Lower leg skin (tissue), 3 donors: ENCODE measurements at regions not wholly inside any gene's neighbourhood (a gene's known extent, or its start where the extent isn't known, plus 50 kb on each side); places are given as distances from the start of the nearest gene placed in this dataset.

ENCODE experiments used
- CTCF ChIP-seq, 3 donors: fragments of 450-650 bp; IDR thresholded peaks; one replicate each; pipeline ENCODE4 v1.5.1; 2016; ENCODE audit warnings: antibody characterized with exemption in 3 of 3, mild to moderate bottlenecking in 3 of 3, moderate library complexity in 2 of 3
- POLR2A ChIP-seq, 2 donors: fragments of 450-650 bp; IDR thresholded peaks; one replicate each; pipeline ENCODE4 v1.6.1; 2016 to 2017; ENCODE audit warnings: antibody characterized with exemption in 2 of 2, mild to moderate bottlenecking in 1 of 2, moderate library complexity in 1 of 2

- TF ChIP-seq CTCF (IDR thresholded peaks at IDR 0.05) (no peak), POLR2A (IDR thresholded peaks at IDR 0.05) (no peak)
Measured at GRCh38 chr3:174356596-174356995, 502.5 kb upstream of the NAALADL2 start.
